ENCODE measurements at regions not wholly inside any gene's neighbourhood (a gene's known extent, or its start where the extent isn't known, plus 50 kb on each side); places are given as distances from the start of the nearest gene placed in this dataset.
"Not testable (repeated sequence)": the region's sequence is repeated elsewhere in the genome, so short reads cannot be mapped to it uniquely, and the experiment has no call there.

- not testable (repeated sequence) for DNase-seq (ENCODE audit: low read depth)
Measured at GRCh38 chr9:63812822-63813221, 1472.2 kb downstream of the FOXD4L5 start.

GRCh38 chr9:63804205-63804604 lies 1480.8 kb downstream of the FOXD4L5 start:
- not testable (repeated sequence) for DNase-seq (ENCODE audit: low read depth)

- DNase-seq (ENCODE audit: low read depth) = not testable (repeated sequence)
Measured at GRCh38 chr9:63794081-63794685, 1490.8 kb downstream of the FOXD4L5 start.

DNA sequence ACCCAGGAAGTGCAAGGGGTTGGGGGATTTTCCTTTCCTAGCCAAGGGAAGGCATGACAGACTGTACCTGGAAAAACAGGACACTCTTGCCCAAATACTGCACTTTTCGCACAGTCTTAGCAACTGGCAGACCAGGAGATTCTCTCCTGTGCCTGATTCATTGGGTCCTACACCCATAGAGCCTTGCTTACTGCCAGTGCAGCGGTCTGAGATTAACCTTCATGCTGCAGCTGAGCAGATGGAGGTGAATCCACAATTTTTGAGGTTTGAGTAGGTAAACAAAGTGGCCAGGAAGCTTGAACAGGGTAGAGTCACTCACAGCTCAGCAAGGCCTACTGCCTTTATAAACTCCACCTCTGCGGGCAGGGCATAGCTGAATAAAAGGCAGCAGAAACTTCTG lies 1497.6 kb downstream of the FOXD4L5 start:
- DNase-seq (ENCODE audit: low read depth) = not testable (repeated sequence)

DNA sequence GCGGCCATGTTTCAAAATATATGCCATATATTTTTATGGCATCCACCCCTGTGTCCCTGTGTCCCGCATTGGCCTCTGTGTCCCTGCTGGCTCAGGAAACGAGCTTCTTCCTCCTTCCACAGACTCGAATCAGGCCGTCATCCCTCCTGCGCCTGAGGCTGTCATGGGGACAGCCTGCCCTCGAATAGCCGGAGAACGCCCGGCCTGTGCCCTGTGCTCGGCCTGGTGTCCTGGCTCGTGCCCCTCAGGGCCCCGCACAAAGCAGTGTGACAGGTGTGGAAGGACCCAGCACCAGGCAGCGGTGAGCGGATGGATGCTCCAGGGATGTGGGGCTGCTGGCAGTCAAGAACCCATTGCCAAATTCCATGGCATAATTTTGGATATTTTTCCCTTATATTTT lies 1500.0 kb downstream of the FOXD4L5 start:
- DNase-seq (ENCODE audit: low read depth) = not testable (repeated sequence)

DNA sequence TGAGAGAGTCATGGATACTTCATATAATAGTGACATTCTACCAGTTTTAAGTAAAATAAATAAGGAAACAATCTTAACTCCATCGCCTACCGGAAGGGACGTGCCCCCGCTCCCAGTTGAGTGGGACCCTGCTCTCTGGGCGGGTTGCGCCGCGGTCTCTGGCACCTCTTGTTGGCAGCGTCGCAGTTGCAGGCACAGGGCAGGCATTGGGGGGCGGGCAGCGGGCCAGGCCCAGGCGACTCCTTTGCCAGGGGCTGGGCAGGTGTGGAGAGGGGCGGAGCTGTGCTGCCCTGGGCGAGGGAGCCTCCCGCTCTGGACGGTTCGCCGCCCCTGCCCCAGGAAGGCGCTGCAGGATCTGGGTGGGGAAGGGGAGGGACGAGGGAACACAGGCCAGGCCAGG lies 1500.6 kb downstream of the FOXD4L5 start:
- not testable (repeated sequence) for DNase-seq (ENCODE audit: low read depth)

- not testable (repeated sequence) for DNase-seq (ENCODE audit: low read depth)
Measured at GRCh38 chr9:63781817-63782439, 1503.1 kb downstream of the FOXD4L5 start.

DNA sequence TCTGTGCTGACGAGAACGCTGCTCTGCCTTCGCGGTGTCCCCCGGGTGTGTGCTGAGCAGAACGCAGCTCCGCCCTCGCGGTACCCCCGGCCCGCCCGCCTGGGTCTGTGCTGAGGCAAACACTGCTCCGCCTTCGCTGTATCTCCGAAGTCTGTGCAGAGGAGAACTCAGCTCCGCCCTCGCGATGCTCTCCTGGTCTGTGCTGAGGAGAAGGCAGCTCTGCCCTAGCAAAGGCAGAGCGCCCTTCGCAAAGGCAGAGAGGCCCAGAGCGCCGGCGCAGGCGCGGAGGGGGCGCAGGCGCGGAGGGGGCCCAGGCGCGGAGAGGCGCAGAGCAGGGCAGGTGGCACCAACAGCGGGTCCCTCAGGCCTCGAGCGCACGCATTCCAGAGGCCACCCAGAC lies 1503.6 kb downstream of the FOXD4L5 start:
- DNase-seq (ENCODE audit: low read depth) = not testable (repeated sequence)

DNA sequence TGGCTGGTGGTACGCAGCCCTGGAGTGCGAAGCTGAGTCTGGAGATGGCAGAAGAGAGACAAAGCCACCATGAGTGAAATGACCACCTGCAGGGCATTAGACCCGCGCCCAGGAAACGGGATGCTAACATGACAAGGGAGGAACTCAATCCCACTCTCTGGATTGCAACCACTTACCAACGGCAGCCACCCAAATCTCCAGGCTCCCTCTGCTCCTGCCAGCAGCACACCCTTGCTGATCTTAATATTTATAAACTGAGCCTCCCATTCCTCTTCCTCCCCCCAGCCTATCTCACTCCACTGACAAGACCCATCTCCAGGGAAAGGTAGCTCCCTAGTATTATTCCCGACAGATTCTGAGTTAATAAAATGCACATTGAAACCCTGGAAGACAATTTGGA lies 1508.8 kb downstream of the FOXD4L5 start:
- not testable (repeated sequence) for DNase-seq (ENCODE audit: low read depth)

DNA sequence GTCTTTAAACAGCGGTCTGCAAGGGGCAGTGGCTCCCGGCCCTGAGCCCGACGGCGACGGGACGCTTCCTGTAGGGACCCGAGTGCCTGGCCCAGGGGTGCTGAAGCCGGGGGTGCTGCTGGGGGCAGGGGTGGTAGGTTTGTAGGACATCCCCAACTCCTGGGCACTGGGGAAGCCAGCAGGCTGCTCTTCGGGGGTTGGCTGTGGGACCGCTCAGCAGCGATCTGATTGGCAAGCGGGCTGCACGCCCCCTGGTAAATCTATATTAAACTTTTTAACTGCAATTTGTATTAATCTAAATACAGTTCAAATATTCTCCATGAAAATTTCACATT lies 1510.0 kb downstream of the FOXD4L5 start:
- not testable (repeated sequence) for DNase-seq (ENCODE audit: low read depth)

GRCh38 chr9:63774369-63775091 lies 1510.5 kb downstream of the FOXD4L5 start:
- not testable (repeated sequence) for DNase-seq (ENCODE audit: low read depth)

DNA sequence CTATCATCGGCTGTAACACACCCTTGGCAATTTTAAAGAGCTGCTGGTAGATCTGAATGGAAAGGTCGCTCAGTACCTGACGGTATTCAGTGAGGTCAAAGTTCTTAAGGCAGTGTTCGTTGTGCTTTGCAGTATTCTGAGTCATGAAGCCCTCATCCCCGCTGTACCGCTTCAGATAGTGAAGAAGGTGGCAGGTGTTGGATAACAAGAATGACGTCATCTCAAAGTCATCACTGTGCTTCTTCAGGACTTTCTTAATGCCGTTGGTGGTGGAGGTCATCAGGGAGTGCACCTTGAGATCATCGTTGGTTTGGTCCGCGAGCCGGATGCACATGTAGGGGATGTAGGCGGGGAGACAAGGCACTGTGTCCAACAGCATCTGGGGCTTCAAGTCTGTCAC lies 1522.8 kb downstream of the FOXD4L5 start:
- not testable (repeated sequence) for DNase-seq (ENCODE audit: low read depth)

GRCh38 chr9:63729021-63729420 lies 1556.0 kb downstream of the FOXD4L5 start:
- DNase-seq (ENCODE audit: low read depth) = not testable (repeated sequence)

DNA sequence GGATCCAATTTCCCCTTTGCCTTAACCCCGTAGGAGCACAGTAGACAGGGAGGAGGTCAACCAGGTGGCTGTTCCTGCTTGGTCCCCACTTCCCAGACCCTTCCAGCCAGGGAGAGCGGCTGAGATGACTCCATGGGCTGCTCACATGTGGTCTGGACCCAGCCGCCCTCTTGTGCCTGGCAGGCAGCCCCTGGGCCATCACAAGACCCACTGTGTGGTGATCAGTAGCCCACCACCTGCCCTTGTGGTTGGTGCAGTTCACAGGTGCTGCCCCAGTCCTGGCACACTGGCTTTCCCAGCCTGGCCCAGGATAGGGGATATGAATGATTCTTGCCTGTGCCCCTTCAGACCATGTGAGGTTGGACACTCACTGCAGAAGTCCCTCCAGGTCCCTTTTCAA lies 1556.7 kb downstream of the FOXD4L5 start:
- no peak for DNase-seq (ENCODE audit: low read depth)

DNA sequence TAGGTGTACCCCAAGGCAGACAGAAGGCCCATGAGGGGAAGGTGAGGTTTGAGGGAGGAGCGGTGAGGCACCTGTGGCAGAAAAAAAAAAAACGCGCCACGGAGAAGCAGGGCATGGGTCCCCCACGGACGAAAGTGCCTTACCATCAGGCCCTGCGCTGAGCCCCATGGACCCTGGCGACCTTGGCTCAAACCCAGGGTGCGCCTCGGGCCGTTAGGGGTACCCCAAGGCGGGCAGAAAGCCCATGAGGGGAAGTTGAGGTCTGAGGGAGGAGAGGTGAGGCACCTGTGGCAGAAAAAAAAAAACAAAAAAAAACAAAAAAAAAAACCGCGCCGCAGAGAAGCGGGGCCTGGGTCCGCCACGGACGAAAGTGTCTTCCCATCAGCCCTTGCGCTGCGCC lies 1576.7 kb downstream of the FOXD4L5 start:
- not testable (repeated sequence) for DNase-seq (ENCODE audit: low read depth)

GRCh38 chr9:63704456-63704855 lies 1580.6 kb downstream of the FOXD4L5 start:
- DNase-seq (ENCODE audit: low read depth) = not testable (repeated sequence)

GRCh38 chr9:63703670-63704069 lies 1581.3 kb downstream of the FOXD4L5 start:
- DNase-seq (ENCODE audit: low read depth) = not testable (repeated sequence)

DNA sequence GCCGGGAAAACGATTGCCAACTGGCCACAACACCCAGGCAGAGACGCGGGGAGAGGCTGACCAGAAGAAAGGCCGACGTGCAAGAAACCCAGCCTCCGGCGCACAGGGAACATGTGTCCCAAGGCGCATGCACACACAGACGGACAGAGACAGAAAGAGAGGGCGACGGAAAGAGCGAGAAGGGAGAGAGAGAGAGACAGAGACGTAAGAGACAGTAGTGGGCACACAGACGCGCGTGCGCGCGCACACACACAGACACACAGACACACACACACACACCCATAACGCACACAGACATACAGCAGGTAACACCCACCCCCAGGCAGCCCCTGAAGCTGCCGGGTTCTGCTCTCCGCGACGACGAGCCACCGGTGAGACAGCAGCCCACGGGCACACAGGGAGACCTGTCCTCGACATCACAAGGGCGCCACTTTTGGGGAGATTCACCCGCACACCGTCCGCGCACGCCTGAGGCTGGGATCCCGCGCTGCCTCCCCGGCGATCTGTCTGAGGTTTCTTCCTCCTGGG lies 1581.8 kb downstream of the FOXD4L5 start:
- DNase-seq (ENCODE audit: low read depth) = not testable (repeated sequence)
